Keratinocyte (primary cell): ENCODE measurements at regions not wholly inside any gene's neighbourhood (a gene's known extent, or its start where the extent isn't known, plus 50 kb on each side); places are given as distances from the start of the nearest gene placed in this dataset.

ENCODE experiments used
- DNase-seq: peaks from one replicate; pipeline ENCODE4 v3.0.0-alpha.2; 2011; ENCODE audit warnings: low read depth, missing footprints, low spot score
- FAIRE-seq: peaks from 2 replicates; lab custom pipeline; 2011; peaks lifted over from hg19 to GRCh38; lab: Jason Lieb, UNC
- H2AFZ ChIP-seq: 2 replicates; pipeline ENCODE4 v1.6.0; 2012; ENCODE audit warnings: low read length, control low read depth, inconsistent platforms; ENCODE audit not compliant: control insufficient read depth
- H3K27ac ChIP-seq: 2 replicates; pipeline ENCODE4 v1.5.1; 2011; ENCODE audit warnings: low read length; ENCODE audit not compliant: control insufficient read depth, insufficient read depth
- H3K27me3 ChIP-seq: 3 replicates; pipeline ENCODE4 v1.6.0; 2011; ENCODE audit warnings: low read length; ENCODE audit not compliant: control insufficient read depth, insufficient read depth; ENCODE audit errors: extremely low read depth
- H3K36me3 ChIP-seq, 2 experiments: 2 replicates in 1 of 2; 3 replicates in 1 of 2; pipeline ENCODE4 v1.5.1; 2011; ENCODE audit warnings: low read length in 2 of 2, mild to moderate bottlenecking in 1 of 2; ENCODE audit not compliant: control insufficient read depth in 2 of 2, insufficient read depth in 2 of 2; ENCODE audit errors: extremely low read depth in 1 of 2
- H3K4me1 ChIP-seq: 3 replicates; pipeline ENCODE4 v1.5.1; 2011; ENCODE audit warnings: low read length; ENCODE audit not compliant: control insufficient read depth, insufficient read depth; ENCODE audit errors: extremely low read depth
- H3K4me2 ChIP-seq: 3 replicates; pipeline ENCODE4 v1.6.0; 2011; ENCODE audit warnings: low read depth, low read length; ENCODE audit not compliant: control insufficient read depth, insufficient read depth; ENCODE audit errors: extremely low read depth
- H3K4me3 ChIP-seq, 3 experiments: fragments of 200-600 bp in 1 of 3; sonication (generic) in 1 of 3; 2 replicates in 2 of 3; 3 replicates in 1 of 3; pipeline ENCODE4 v1.5.1; 2011 to 2016; ENCODE audit warnings: low read length in 3 of 3, mild to moderate bottlenecking in 3 of 3, control low read depth in 2 of 3, inconsistent platforms in 1 of 3, low read depth in 1 of 3, mixed read lengths in 1 of 3, mixed run types in 1 of 3, moderate library complexity in 1 of 3; ENCODE audit not compliant: control insufficient read depth in 2 of 3, insufficient read depth in 2 of 3; ENCODE audit errors: extremely low read depth in 1 of 3
- H3K79me2 ChIP-seq: 2 replicates; pipeline ENCODE4 v1.6.0; 2012; ENCODE audit warnings: low read length; ENCODE audit not compliant: control insufficient read depth, insufficient read depth
- H3K9ac ChIP-seq: 3 replicates; pipeline ENCODE4 v1.6.0; 2011; ENCODE audit warnings: low read length; ENCODE audit not compliant: control insufficient read depth, insufficient read depth; ENCODE audit errors: extremely low read depth
- H3K9me1 ChIP-seq: 3 replicates; pipeline ENCODE4 v1.6.0; 2011; ENCODE audit warnings: low read length; ENCODE audit not compliant: control insufficient read depth, insufficient read depth; ENCODE audit errors: extremely low read depth
- H3K9me3 ChIP-seq: 2 replicates; pipeline ENCODE4 v1.5.1; 2012; ENCODE audit warnings: low read depth, low read length; ENCODE audit not compliant: control insufficient read depth
- H4K20me1 ChIP-seq: 3 replicates; pipeline ENCODE4 v1.6.0; 2011; ENCODE audit warnings: low read length; ENCODE audit not compliant: control insufficient read depth, insufficient read depth; ENCODE audit errors: extremely low read depth
- EZH2 ChIP-seq: IDR thresholded peaks from one replicate; pipeline ENCODE4 v1.6.1; 2012; ENCODE audit warnings: inconsistent platforms, mild to moderate bottlenecking, low read length, moderate library complexity
- dilution Hi-C: fragments of 300-500 bp; cut with MboI; formaldehyde crosslinking; loops from one replicate; pipeline ENCODE4 v1.7.0; 2020; ENCODE audit warnings: low sequenced_read_pairs; ENCODE audit not compliant: extremely low pct_ligation_motif_present
- TF ChIP-seq, protein P1 (sequence below), 3 experiments: IDR thresholded peaks in 1 of 3; conservative IDR thresholded peaks in 1 of 3; optimal IDR thresholded peaks in 1 of 3; 2 replicates in 2 of 3; 3 replicates in 1 of 3; pipeline versions ENCODE3 to v1.5.1; 2011; ENCODE audit warnings: low read length in 3 of 3, mild to moderate bottlenecking in 3 of 3, moderate library complexity in 2 of 3, control low read depth in 1 of 3, inconsistent platforms in 1 of 3; ENCODE audit not compliant: insufficient read depth in 2 of 3; ENCODE audit errors: extremely low read depth in 1 of 3

DNA sequence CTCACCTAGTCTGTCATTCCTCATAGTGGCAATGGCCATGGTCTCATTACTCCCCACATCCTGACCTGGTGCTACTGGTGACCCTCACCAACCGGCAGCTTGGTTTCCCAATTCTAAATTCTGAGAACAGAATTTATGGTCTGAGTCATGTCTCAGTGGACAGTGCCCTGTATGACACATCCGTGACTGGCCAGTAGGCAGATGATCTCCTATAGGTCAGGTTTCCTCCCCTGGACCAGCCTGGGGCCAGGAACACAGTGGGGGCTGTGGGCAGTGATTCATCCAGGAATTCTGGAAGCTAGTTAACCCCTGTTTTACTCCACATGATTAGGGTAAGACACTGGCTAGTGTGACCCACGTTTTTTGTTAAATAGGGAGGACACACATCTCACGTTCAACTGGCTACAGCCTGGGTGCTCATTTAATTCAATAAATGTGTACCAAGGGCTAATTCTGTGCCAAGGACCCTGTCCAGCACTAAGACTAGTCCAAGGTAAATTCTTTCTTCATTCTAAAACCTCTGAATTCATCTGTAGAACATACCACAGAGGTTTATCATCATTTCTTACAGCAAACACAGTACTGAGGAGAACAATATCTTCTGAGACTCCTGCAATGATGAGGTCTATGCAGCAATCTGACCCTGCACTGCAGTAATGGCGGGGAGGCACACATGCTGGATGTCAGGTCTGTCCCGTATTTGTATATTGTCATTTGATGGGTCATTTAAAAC lies 249.6 kb upstream of the TBX3 start:
- TF ChIP-seq, protein P1, sequence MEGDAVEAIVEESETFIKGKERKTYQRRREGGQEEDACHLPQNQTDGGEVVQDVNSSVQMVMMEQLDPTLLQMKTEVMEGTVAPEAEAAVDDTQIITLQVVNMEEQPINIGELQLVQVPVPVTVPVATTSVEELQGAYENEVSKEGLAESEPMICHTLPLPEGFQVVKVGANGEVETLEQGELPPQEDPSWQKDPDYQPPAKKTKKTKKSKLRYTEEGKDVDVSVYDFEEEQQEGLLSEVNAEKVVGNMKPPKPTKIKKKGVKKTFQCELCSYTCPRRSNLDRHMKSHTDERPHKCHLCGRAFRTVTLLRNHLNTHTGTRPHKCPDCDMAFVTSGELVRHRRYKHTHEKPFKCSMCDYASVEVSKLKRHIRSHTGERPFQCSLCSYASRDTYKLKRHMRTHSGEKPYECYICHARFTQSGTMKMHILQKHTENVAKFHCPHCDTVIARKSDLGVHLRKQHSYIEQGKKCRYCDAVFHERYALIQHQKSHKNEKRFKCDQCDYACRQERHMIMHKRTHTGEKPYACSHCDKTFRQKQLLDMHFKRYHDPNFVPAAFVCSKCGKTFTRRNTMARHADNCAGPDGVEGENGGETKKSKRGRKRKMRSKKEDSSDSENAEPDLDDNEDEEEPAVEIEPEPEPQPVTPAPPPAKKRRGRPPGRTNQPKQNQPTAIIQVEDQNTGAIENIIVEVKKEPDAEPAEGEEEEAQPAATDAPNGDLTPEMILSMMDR (optimal IDR thresholded peaks at IDR 0.05 in 1 of 3, IDR thresholded peaks at IDR 0.05 in 1 of 3, conservative IDR thresholded peaks at IDR 0.05 in 1 of 3; ENCODE audit: extremely low read depth in 1 of 3, insufficient read depth in 2 of 3, low read length in 3 of 3): no peak
- TF ChIP-seq EZH2: no peak
- H3K4me3 ChIP-seq: no peak overlapping the region
- no peak overlapping the region for H3K27ac ChIP-seq
- H3K4me2 ChIP-seq: no peak overlapping the region
- H3K79me2 ChIP-seq: no peaks in the 10 kb centered on the region
- no peak for DNase-seq
- H3K9me1 ChIP-seq: no peaks in the 10 kb centered on the region
- no peaks in the 10 kb centered on the region for H3K36me3 ChIP-seq
- FAIRE-seq: no peak
- H3K9ac ChIP-seq: no peak overlapping the region
- H3K4me1 ChIP-seq: no peaks in the 10 kb centered on the region
- H4K20me1 ChIP-seq: no peaks in the 10 kb centered on the region
- dilution Hi-C loops: no loop called here
- no peak overlapping the region for H2AFZ ChIP-seq
- no peaks in the 10 kb centered on the region for H3K27me3 ChIP-seq
- H3K9me3 ChIP-seq: no peaks in the 10 kb centered on the region

DNA sequence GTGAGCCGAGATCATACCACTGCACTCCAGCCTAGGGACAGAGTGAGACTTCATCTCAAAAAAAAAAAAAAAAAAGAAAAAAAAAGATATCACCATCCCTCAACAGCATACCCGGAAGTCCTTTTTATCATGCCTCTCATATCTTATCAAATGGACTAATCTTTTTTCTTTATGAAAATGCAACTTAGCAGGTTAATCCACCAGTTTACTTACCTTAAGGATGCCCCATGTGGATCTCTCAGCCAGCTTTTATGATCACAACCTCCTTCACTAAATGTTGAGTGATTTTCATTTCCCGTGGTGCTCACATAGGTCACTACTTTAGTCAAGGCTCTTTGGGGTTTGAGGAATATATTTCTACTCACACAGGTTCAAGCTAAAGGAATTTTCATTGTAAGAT lies 248.8 kb upstream of the TBX3 start:
- H2AFZ ChIP-seq: no peak overlapping the region
- no peaks in the 10 kb centered on the region for H3K9me1 ChIP-seq
- no peaks in the 10 kb centered on the region for H3K27me3 ChIP-seq
- H3K4me3 ChIP-seq: no peak overlapping the region
- H3K4me2 ChIP-seq: no peak overlapping the region
- H3K79me2 ChIP-seq: no peaks in the 10 kb centered on the region
- H4K20me1 ChIP-seq: no peaks in the 10 kb centered on the region
- dilution Hi-C loops: no loop called here
- no peaks in the 10 kb centered on the region for H3K9me3 ChIP-seq
- H3K9ac ChIP-seq: no peak overlapping the region
- no peak for FAIRE-seq
- no peak for TF ChIP-seq EZH2
- TF ChIP-seq, protein P1 (optimal IDR thresholded peaks at IDR 0.05 in 1 of 3, IDR thresholded peaks at IDR 0.05 in 1 of 3, conservative IDR thresholded peaks at IDR 0.05 in 1 of 3; ENCODE audit: extremely low read depth in 1 of 3, insufficient read depth in 2 of 3, low read length in 3 of 3): no peak
- no peaks in the 10 kb centered on the region for H3K4me1 ChIP-seq
- no peak for DNase-seq
- no peak overlapping the region for H3K27ac ChIP-seq
- H3K36me3 ChIP-seq: no peaks in the 10 kb centered on the region
